Neuronal stem cell (in vitro differentiated cells): ENCODE measurements at regions not wholly inside any gene's neighbourhood (a gene's known extent, or its start where the extent isn't known, plus 50 kb on each side); places are given as distances from the start of the nearest gene placed in this dataset.

Experiments
- DNase-seq: peaks from one replicate; pipeline ENCODE4 v3.0.0-alpha.2; 2013; ENCODE audit warnings: low spot score
- H2AFZ ChIP-seq: one replicate; pipeline ENCODE4 v1.6.1; 2013; ENCODE audit warnings: mild to moderate bottlenecking, low read length, inconsistent platforms
- H2AK5ac ChIP-seq: 2 replicates; pipeline ENCODE4 v1.6.1; 2013; ENCODE audit warnings: low read depth, mild to moderate bottlenecking, inconsistent platforms, low read length, moderate library complexity, mixed read lengths
- H2BK120ac ChIP-seq: 2 replicates; pipeline ENCODE4 v1.6.1; 2013; ENCODE audit warnings: low read depth, mild to moderate bottlenecking, inconsistent platforms, low read length, moderate library complexity, mixed read lengths
- H2BK12ac ChIP-seq: one replicate; pipeline ENCODE4 v1.6.1; 2013; ENCODE audit warnings: low read length, inconsistent platforms
- H2BK15ac ChIP-seq: 2 replicates; pipeline ENCODE4 v1.6.1; 2013; ENCODE audit warnings: mild to moderate bottlenecking, low read length, inconsistent platforms, mixed read lengths
- H2BK5ac ChIP-seq: one replicate; pipeline ENCODE4 v1.6.1; 2013; ENCODE audit warnings: inconsistent platforms, mild to moderate bottlenecking, low read length, moderate library complexity
- H3K14ac ChIP-seq: one replicate; pipeline ENCODE4 v1.6.1; 2013; ENCODE audit warnings: low read length, inconsistent platforms
- H3K18ac ChIP-seq: 2 replicates; pipeline ENCODE4 v1.6.1; 2013; ENCODE audit warnings: low read length, inconsistent platforms
- H3K23ac ChIP-seq: 2 replicates; pipeline ENCODE4 v1.6.1; 2013; ENCODE audit warnings: low read depth, mild to moderate bottlenecking, mixed read lengths, low read length, inconsistent platforms; ENCODE audit not compliant: poor library complexity
- H3K27ac ChIP-seq: replicated peaks from 3 replicates; pipeline ENCODE4 v1.5.1; 2013; ENCODE audit warnings: low read length, inconsistent platforms
- H3K27me3 ChIP-seq, 3 experiments: 2 replicates each; pipeline ENCODE4 v1.6.1; 2013; ENCODE audit warnings: low read length in 3 of 3, mild to moderate bottlenecking in 2 of 3, inconsistent platforms in 1 of 3, low read depth in 1 of 3, mixed read lengths in 1 of 3, moderate library complexity in 1 of 3; ENCODE audit not compliant: control insufficient read depth in 3 of 3, insufficient read depth in 3 of 3
- H3K36me3 ChIP-seq, 2 donors: replicated peaks in 1 of 2; 2 replicates each; pipeline ENCODE4 v1.6.1; 2013; ENCODE audit warnings: low read length in 2 of 2; ENCODE audit not compliant: control insufficient read depth in 2 of 2, insufficient read depth in 2 of 2
- H3K4ac ChIP-seq: 2 replicates; pipeline ENCODE4 v1.6.1; 2013; ENCODE audit warnings: inconsistent platforms, mild to moderate bottlenecking, low read length, moderate library complexity
- H3K4me1 ChIP-seq, 2 donors: 1 replicate in 1 of 2; 2 replicates in 1 of 2; pipeline ENCODE4 v1.6.1; 2013; ENCODE audit warnings: low read length in 2 of 2, low read depth in 1 of 2; ENCODE audit not compliant: control insufficient read depth in 2 of 2, insufficient read depth in 1 of 2
- H3K4me2 ChIP-seq: one replicate; pipeline ENCODE4 v1.6.1; 2013; ENCODE audit warnings: mild to moderate bottlenecking, low read length, inconsistent platforms; ENCODE audit not compliant: insufficient read depth, poor library complexity, severe bottlenecking
- H3K4me3 ChIP-seq, 2 donors: 2 replicates each; pipeline ENCODE4 v1.5.1; 2013; ENCODE audit warnings: low read length in 2 of 2, mild to moderate bottlenecking in 2 of 2, inconsistent platforms in 1 of 2, moderate library complexity in 1 of 2
- H3K79me1 ChIP-seq: one replicate; pipeline ENCODE4 v1.6.1; 2013; ENCODE audit warnings: low read depth, mild to moderate bottlenecking, inconsistent platforms, low read length, moderate library complexity
- H3K9ac ChIP-seq: one replicate; pipeline ENCODE4 v1.6.1; 2013; ENCODE audit warnings: mild to moderate bottlenecking, low read depth, low read length, inconsistent platforms; ENCODE audit not compliant: poor library complexity
- H3K9me3 ChIP-seq, 2 donors: replicated peaks in 1 of 2; 2 replicates each; pipeline versions ENCODE3 to v1.6.1; 2013; ENCODE audit warnings: low read length in 2 of 2, mild to moderate bottlenecking in 2 of 2, inconsistent platforms in 1 of 2, low read depth in 1 of 2, mixed read lengths in 1 of 2, moderate library complexity in 1 of 2; ENCODE audit not compliant: control insufficient read depth in 2 of 2, insufficient read depth in 1 of 2
- H4K8ac ChIP-seq: one replicate; pipeline ENCODE4 v1.6.1; 2013; ENCODE audit warnings: low read depth, mild to moderate bottlenecking, inconsistent platforms, low read length, moderate library complexity
- H4K91ac ChIP-seq: one replicate; pipeline ENCODE4 v1.6.1; 2013; ENCODE audit warnings: low read length, low read depth, mild to moderate bottlenecking, inconsistent platforms; ENCODE audit not compliant: poor library complexity
- WGBS, 2 donors: extraction: QIAGEN DNeasy Blood & Tissue Kit; methylation state at CpG; one replicate each; pipeline ENCODE4 v1.1.7; 2013; ENCODE audit warnings: missing lambda C conversion rate in 2 of 2, mixed read lengths in 1 of 2; ENCODE audit not compliant: insufficient read length in 2 of 2, insufficient replicate concordance in 1 of 2; ENCODE audit errors: extremely low coverage in 2 of 2; 5-methylcytosine and 5-hydroxymethylcytosine counted together

- Histone ChIP-seq H3K27ac (no peak overlapping the region), H3K9ac (no peak overlapping the region), H3K9me3 (no peaks in the 10 kb centered on the region), H3K4ac (no peak overlapping the region), H2BK15ac (no peak overlapping the region), H3K27me3 (no peaks in the 10 kb centered on the region), H3K18ac (no peak overlapping the region), H2AK5ac (no peak overlapping the region), H3K23ac (no peak overlapping the region), H3K36me3 (no peaks in the 10 kb centered on the region), H3K14ac (no peak overlapping the region), H2BK12ac (no peak overlapping the region), H2BK120ac (no peak overlapping the region), H4K8ac (no peak overlapping the region), H3K79me1 (no peaks in the 10 kb centered on the region), H4K91ac (no peak overlapping the region), H2AFZ (no peak overlapping the region), H3K4me1 (no peaks in the 10 kb centered on the region), H3K4me2 (no peak overlapping the region), H2BK5ac (no peak overlapping the region), H3K4me3 (no peak overlapping the region)
- no CpG with 5 or more reads among the region's 1 CpG for WGBS, 2 donors
- no peak for DNase-seq
Measured at GRCh38 chr12:77210724-77211123, 145.4 kb upstream of the E2F7 start.

- no CpG with 5 or more reads among the region's 3 CpGs for WGBS, 2 donors
- Histone ChIP-seq H3K27ac (no peak overlapping the region), H3K18ac (no peak overlapping the region), H4K8ac (no peak overlapping the region), H4K91ac (no peak overlapping the region), H2BK120ac (no peak overlapping the region), H3K9ac (no peak overlapping the region), H2AK5ac (no peak overlapping the region), H3K27me3 (no peaks in the 10 kb centered on the region), H3K36me3 (no peaks in the 10 kb centered on the region), H3K4me3 (no peak overlapping the region), H3K4ac (no peak overlapping the region), H3K79me1 (no peaks in the 10 kb centered on the region), H2BK15ac (no peak overlapping the region), H2BK12ac (no peak overlapping the region), H3K23ac (no peak overlapping the region), H3K9me3 (no peaks in the 10 kb centered on the region), H3K4me1 (no peaks in the 10 kb centered on the region), H3K14ac (no peak overlapping the region), H2AFZ (no peak overlapping the region), H2BK5ac (no peak overlapping the region), H3K4me2 (no peak overlapping the region)
- DNase-seq: no peak
Measured at GRCh38 chr12:77204083-77204482, 138.7 kb upstream of the E2F7 start.

GRCh38 chr12:77202457-77203060 is 137.2 kb upstream of the E2F7 start:
- Histone ChIP-seq H4K91ac (no peak overlapping the region), H3K9me3 (no peaks in the 10 kb centered on the region), H2BK15ac (no peak overlapping the region), H2BK120ac (no peak overlapping the region), H3K18ac (no peak overlapping the region), H3K4ac (no peak overlapping the region), H4K8ac (no peak overlapping the region), H3K4me1 (no peaks in the 10 kb centered on the region), H3K36me3 (no peaks in the 10 kb centered on the region), H3K9ac (no peak overlapping the region), H3K14ac (no peak overlapping the region), H3K23ac (no peak overlapping the region), H3K4me3 (no peak overlapping the region), H3K79me1 (no peaks in the 10 kb centered on the region), H2AFZ (no peak overlapping the region), H2BK5ac (no peak overlapping the region), H2AK5ac (no peak overlapping the region), H3K27ac (no peak overlapping the region), H3K4me2 (no peak overlapping the region), H3K27me3 (no peaks in the 10 kb centered on the region), H2BK12ac (no peak overlapping the region)
- no CpG with 5 or more reads among the region's 2 CpGs for WGBS, 2 donors
- DNase-seq: no peak

GRCh38 chr12:77189901-77190416 is 124.6 kb upstream of the E2F7 start:
- Histone ChIP-seq H2BK5ac (no peak overlapping the region), H3K18ac (no peak overlapping the region), H3K4me1 (no peaks in the 10 kb centered on the region), H3K27me3 (no peaks in the 10 kb centered on the region), H3K36me3 (no peaks in the 10 kb centered on the region), H3K23ac (no peak overlapping the region), H2BK15ac (no peak overlapping the region), H2BK120ac (no peak overlapping the region), H4K8ac (no peak overlapping the region), H3K4me3 (no peak overlapping the region), H3K4me2 (no peak overlapping the region), H3K79me1 (no peaks in the 10 kb centered on the region), H3K9me3 (no peaks in the 10 kb centered on the region), H2AK5ac (no peak overlapping the region), H3K9ac (no peak overlapping the region), H3K27ac (no peak overlapping the region), H3K4ac (no peak overlapping the region), H3K14ac (no peak overlapping the region), H4K91ac (no peak overlapping the region), H2AFZ (no peak overlapping the region), H2BK12ac (no peak overlapping the region)
- no CpG with 5 or more reads among the region's 3 CpGs for WGBS, 2 donors
- DNase-seq: no peak
